ENCODE measurements at regions not wholly inside any gene's neighbourhood (a gene's known extent, or its start where the extent isn't known, plus 50 kb on each side); places are given as distances from the start of the nearest gene placed in this dataset.

GRCh38 chr18:65227970-65228369 lies 522.8 kb upstream of the CDH7 start:
- FAIRE-seq, result no peak
- no peaks in the 10 kb centered on the region for H3K9me1 ChIP-seq (ENCODE audit: control insufficient read depth, insufficient read depth, low read length)
- H3K9me3 ChIP-seq (replicated peaks; ENCODE audit: control insufficient read depth, insufficient read depth, low read depth, low read length), result no peaks in the 10 kb centered on the region
- H3K4me1 ChIP-seq (replicated peaks in 1 of 2; ENCODE audit: control insufficient read depth in 2 of 2, insufficient read depth in 2 of 2, low read length in 2 of 2), result no peaks in the 10 kb centered on the region
- POLR2A ChIA-PET, result no interaction called here
- intact Hi-C loops (cut with micrococcal nuclease), result no loop called here
- no peaks in the 10 kb centered on the region for H3K36me3 ChIP-seq (ENCODE audit: control insufficient read depth, insufficient read depth, low read length)
- CTCF ChIA-PET (ENCODE audit: low intra/inter-chr PET ratio), result no interaction called here
- H4K20me1 ChIP-seq (replicated peaks; ENCODE audit: control insufficient read depth, insufficient read depth, low read length), result no peaks in the 10 kb centered on the region
- BruUV-seq (replicated peaks), result no TSS peak
- no peaks in the 10 kb centered on the region for H3K79me2 ChIP-seq (ENCODE audit: control insufficient read depth, insufficient read depth, low read length)
- no peak for TF ChIP-seq ZNF408 (CRISPR knock-in tag; IDR thresholded peaks at IDR 0.05; ENCODE audit: low read depth)
- no peak for TF ChIP-seq HOMEZ (CRISPR knock-in tag; IDR thresholded peaks at IDR 0.05)
- no peak for TF ChIP-seq KHSRP (IDR thresholded peaks at IDR 0.05)
- TF ChIP-seq RBM15 (IDR thresholded peaks at IDR 0.05; ENCODE audit: insufficient read depth, low read length), result no peak
- TF ChIP-seq PATZ1 (CRISPR knock-in tag; IDR thresholded peaks at IDR 0.05; ENCODE audit: borderline replicate concordance), result no peak
- TF ChIP-seq GABPB1 (CRISPR knock-in tag; IDR thresholded peaks at IDR 0.05), result no peak
- TF ChIP-seq GABPB2 (CRISPR knock-in tag; conservative IDR thresholded peaks at IDR 0.05), result no peak
- no peak for TF ChIP-seq CHCHD3 (CRISPR knock-in tag; IDR thresholded peaks at IDR 0.05)
- no peak for TF ChIP-seq RBM39 (optimal IDR thresholded peaks at IDR 0.05; ENCODE audit: low read depth, low read length)
- no peak for TF ChIP-seq SRF (CRISPR knock-in tag; IDR thresholded peaks at IDR 0.05)
- no peak for TF ChIP-seq NCOR1 (IDR thresholded peaks at IDR 0.05)
- no peak for TF ChIP-seq PRPF4 (IDR thresholded peaks at IDR 0.05; ENCODE audit: insufficient read depth, low read depth, low read length, poor library complexity, severe bottlenecking)
- TF ChIP-seq CAMTA2 (CRISPR knock-in tag; conservative IDR thresholded peaks at IDR 0.05), result no peak
- TF ChIP-seq CBFB (CRISPR knock-in tag; IDR thresholded peaks at IDR 0.05), result no peak
- no peak for TF ChIP-seq YY1 (IDR thresholded peaks at IDR 0.05; ENCODE audit: borderline replicate concordance in 1 of 3, control insufficient read depth in 1 of 3, extremely low read depth in 1 of 3, insufficient read depth in 3 of 3, insufficient read length in 1 of 3, insufficient replicate concordance in 2 of 3, low read depth in 1 of 3, low read length in 2 of 3)
- no peak for TF ChIP-seq ZFP1 (CRISPR knock-in tag; IDR thresholded peaks at IDR 0.05)
- no peak for TF ChIP-seq PTRF (tag; IDR thresholded peaks at IDR 0.05)
- no peak overlapping the region for H2AFZ ChIP-seq (ENCODE audit: low read depth, low read length)
- in situ Hi-C loops (cut with MboI), result no loop called here
- H3K27ac ChIP-seq (ENCODE audit: extremely low read depth, low read depth, low read length), result no peak overlapping the region
- 5% methylated on average over 3 of the region's 3 CpGs for WGBS (ENCODE audit: insufficient coverage, low coverage, missing lambda C conversion rate)
- ATAC-seq, result no peak
- no peak for DNase-seq (ENCODE audit: extremely low read depth in 1 of 4, low spot score in 3 of 4)
- no peaks in the 10 kb centered on the region for H3K27me3 ChIP-seq (ENCODE audit: control insufficient read depth in 2 of 2, insufficient read depth in 2 of 2, low read length in 2 of 2)
- no peak overlapping the region for H3K4me3 ChIP-seq
- H3K4me2 ChIP-seq (ENCODE audit: insufficient read depth, low read length), result no peak overlapping the region
- H3K9ac ChIP-seq (ENCODE audit: insufficient read depth in 1 of 2, low read depth in 2 of 2, low read length in 2 of 2), result no peak overlapping the region

Measured in K562 (cell line).